CD4-positive, alpha-beta T cell (primary cell): ENCODE measurements at regions not wholly inside any gene's neighbourhood (a gene's known extent, or its start where the extent isn't known, plus 50 kb on each side); places are given as distances from the start of the nearest gene placed in this dataset.

Experiments
- ATAC-seq: fragments of 200-7000 bp; cut with Tn5 transposase; one replicate; pipeline ENCODE4 v1.10.0; 2022; ENCODE audit warnings: mild to moderate bottlenecking; ENCODE audit not compliant: poor library complexity
- CTCF ChIA-PET: fragments of 350-600 bp; sonication (Branson Sonifier 250); formaldehyde crosslinking; loops from one replicate; lab custom pipeline; 2021; ENCODE audit warnings: antibody characterized with exemption, inconsistent platforms; lab: Charles Lee
- POLR2A ChIA-PET: fragments of 350-600 bp; sonication (Branson Sonifier 250); formaldehyde crosslinking; loops from one replicate; lab custom pipeline; 2021; ENCODE audit warnings: antibody characterized with exemption, inconsistent platforms; lab: Charles Lee
- DNase-seq, 14 experiments: peaks; one replicate each; pipeline ENCODE4 v3.0.0-alpha.2; 2013 to 2020; ENCODE audit warnings: mixed read lengths in 2 of 14
- H3K27ac ChIP-seq, 2 donors: one replicate each; pipeline versions ENCODE4 v1.5.1 to v1.7.0; 2013; ENCODE audit warnings: low read length in 2 of 2, low read depth in 1 of 2, mild to moderate bottlenecking in 1 of 2
- H3K27me3 ChIP-seq, 2 experiments: 1 replicate in 1 of 2; 2 replicates in 1 of 2; pipeline versions ENCODE4 v1.6.1 to v1.7.0; 2013; ENCODE audit warnings: low read length in 2 of 2, control low read depth in 1 of 2, mild to moderate bottlenecking in 1 of 2, moderate library complexity in 1 of 2; ENCODE audit not compliant: insufficient read depth in 2 of 2, control insufficient read depth in 1 of 2
- H3K36me3 ChIP-seq: one replicate; pipeline ENCODE4 v1.6.1; 2013; ENCODE audit warnings: low read length, control low read depth; ENCODE audit not compliant: insufficient read depth
- H3K4me1 ChIP-seq: one replicate; pipeline ENCODE4 v1.6.1; 2013; ENCODE audit warnings: low read length, control low read depth; ENCODE audit not compliant: insufficient read depth
- H3K4me3 ChIP-seq: one replicate; pipeline ENCODE4 v1.5.1; 2013; ENCODE audit warnings: mild to moderate bottlenecking, low read length, moderate library complexity
- H3K9me3 ChIP-seq, 2 experiments: 1 replicate in 1 of 2; 2 replicates in 1 of 2; pipeline versions ENCODE4 v1.6.1 to v1.7.0; 2013; ENCODE audit warnings: low read length in 2 of 2, mild to moderate bottlenecking in 2 of 2, control low read depth in 1 of 2, moderate library complexity in 1 of 2; ENCODE audit not compliant: control insufficient read depth in 1 of 2, insufficient read depth in 1 of 2
- H3K27ac Mint-ChIP-seq: one replicate; pipeline ENCODE4 v1.8.0; 2020; ENCODE audit warnings: mixed read lengths
- H3K27me3 Mint-ChIP-seq: one replicate; pipeline ENCODE4 v1.8.0; 2021; ENCODE audit warnings: mixed read lengths
- H3K36me3 Mint-ChIP-seq: one replicate; pipeline ENCODE4 v1.8.0; 2021; ENCODE audit warnings: low read depth, mixed read lengths
- H3K4me1 Mint-ChIP-seq: one replicate; pipeline ENCODE4 v1.8.0; 2021; ENCODE audit warnings: low read depth, mixed read lengths
- H3K4me3 Mint-ChIP-seq: one replicate; pipeline ENCODE4 v1.8.0; 2020; ENCODE audit warnings: mild to moderate bottlenecking, mixed read lengths
- H3K9me3 Mint-ChIP-seq: one replicate; pipeline ENCODE4 v1.8.0; 2020; ENCODE audit warnings: mixed read lengths
- CTCF ChIP-seq: fragments of 200-600 bp; IDR thresholded peaks from one replicate; pipeline ENCODE4 v1.8.0; 2022; ENCODE audit warnings: antibody characterized with exemption, mild to moderate bottlenecking
- intact Hi-C, 2 experiments: fragments of 100-400 bp; cut with DNase I in 1 of 2; cut with micrococcal nuclease in 1 of 2; formaldehyde crosslinking; loops; one replicate each; pipeline versions ENCODE4 v1.15.1 to v1.9.0; 2023 to 2025; cut with DNase I, micrococcal nuclease

DNA sequence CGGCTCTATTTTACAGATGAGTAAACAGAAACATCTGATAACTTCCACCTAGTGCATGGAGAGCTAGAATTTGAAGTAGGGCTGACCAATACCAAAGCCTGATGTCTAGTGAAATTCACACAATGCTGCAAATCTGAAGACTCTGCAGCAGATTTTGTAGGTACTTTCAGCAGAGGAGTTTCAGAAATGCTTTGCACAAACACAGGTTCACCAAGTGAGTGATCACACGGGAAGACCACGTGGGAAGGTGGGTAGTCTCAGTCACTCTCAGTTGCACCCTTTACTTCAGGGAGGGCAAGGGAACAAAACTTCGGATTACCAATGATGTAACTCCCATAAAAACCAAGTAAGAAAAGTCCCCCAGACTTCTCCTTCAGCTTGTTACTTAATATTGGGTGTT, 63.3 kb upstream of the DAAM1 start:
- Mint-ChIP-seq H3K4me1 (no peaks in the 10 kb centered on the region), H3K9me3 (no peaks in the 10 kb centered on the region), H3K4me3 (no peak overlapping the region), H3K27ac (no peak overlapping the region), H3K36me3 (no peaks in the 10 kb centered on the region), H3K27me3 (peaks cover 32% of the 10 kb centered on the region)
- POLR2A ChIA-PET = no interaction called here
- DNase-seq = no peak
- intact Hi-C loops = loop anchor here in 1 of 2 experiments (5.0 to 10.0 kb wide), 2 partner anchors 222 to 840 kb away; no protein-coding TSS in a partner anchor
- H3K4me1 ChIP-seq = no peaks in the 10 kb centered on the region
- no peaks in the 10 kb centered on the region for H3K36me3 ChIP-seq
- CTCF ChIA-PET = interaction anchor here (1.0 to 1.5 kb wide), 3 partner anchors 314 to 624 kb away, joined by 3 to 6 read pairs (median 3); no protein-coding TSS in a partner anchor
- no peak overlapping the region for H3K4me3 ChIP-seq
- no peaks in the 10 kb centered on the region for H3K9me3 ChIP-seq
- TF ChIP-seq CTCF = no peak
- H3K27ac ChIP-seq = no peak overlapping the region
- ATAC-seq = no peak
- no peaks in the 10 kb centered on the region for H3K27me3 ChIP-seq

GRCh38 chr14:59126714-59127436, 61.6 kb upstream of the DAAM1 start:
- Histone ChIP-seq H3K9me3 (no peaks in the 10 kb centered on the region), H3K36me3 (no peaks in the 10 kb centered on the region), H3K4me1 (no peaks in the 10 kb centered on the region), H3K27ac (no peak overlapping the region), H3K4me3 (no peak overlapping the region), H3K27me3 (no peaks in the 10 kb centered on the region)
- TF ChIP-seq CTCF = peak; percentile 88
- H3K36me3 Mint-ChIP-seq = no peaks in the 10 kb centered on the region
- H3K27me3 Mint-ChIP-seq = peaks cover 32% of the 10 kb centered on the region
- intact Hi-C loops = loop anchor here (1.0 to 10.0 kb wide), 7 partner anchors 220 to 1057 kb away; partner anchors contain the start of gene CCDC175 (in 2 of the 2)
- ATAC-seq (peak; percentile 82), DNase-seq (peak in 8 of 14 experiments; percentile 1 to 78 (median 18))
- H3K4me3 Mint-ChIP-seq = no peak overlapping the region
- ChIA-PET CTCF (interaction anchor here (0.6 to 0.9 kb wide), 2 partner anchors 444 to 450 kb away, joined by 3 read pairs; partner anchors contain the start of gene CCDC175), POLR2A (no interaction called here)
- no peaks in the 10 kb centered on the region for H3K9me3 Mint-ChIP-seq
- no peaks in the 10 kb centered on the region for H3K4me1 Mint-ChIP-seq
- H3K27ac Mint-ChIP-seq = no peak overlapping the region

GRCh38 chr14:59127437-59127732, 61.1 kb upstream of the DAAM1 start:
- peak; percentile 11 for TF ChIP-seq CTCF
- DNase-seq (no peak), ATAC-seq (no peak)
- Histone ChIP-seq H3K27me3 (no peaks in the 10 kb centered on the region), H3K27ac (no peak overlapping the region), H3K36me3 (no peaks in the 10 kb centered on the region), H3K4me3 (no peak overlapping the region), H3K4me1 (no peaks in the 10 kb centered on the region), H3K9me3 (no peaks in the 10 kb centered on the region)
- Mint-ChIP-seq H3K27me3 (peaks cover 32% of the 10 kb centered on the region), H3K9me3 (no peaks in the 10 kb centered on the region), H3K4me3 (no peak overlapping the region), H3K27ac (no peak overlapping the region), H3K36me3 (no peaks in the 10 kb centered on the region), H3K4me1 (no peaks in the 10 kb centered on the region)
- intact Hi-C loops = loop anchor here (1.0 to 10.0 kb wide), 7 partner anchors 220 to 1057 kb away; partner anchors contain the start of gene CCDC175 (in 2 of the 2)
- CTCF ChIA-PET = interaction anchor here (0.9 kb wide), 1 partner anchor 449 kb away, joined by 3 read pairs; the partner anchor contains the start of gene CCDC175
- POLR2A ChIA-PET = no interaction called here
